HEK293 (cell line): ENCODE measurements at regions not wholly inside any gene's neighbourhood (a gene's known extent, or its start where the extent isn't known, plus 50 kb on each side); places are given as distances from the start of the nearest gene placed in this dataset.

Experiments used
- CTCF ChIP-seq: fragments of 450-650 bp; formaldehyde crosslinking; IDR thresholded peaks from 2 replicates; pipeline ENCODE4 v1.5.1; 2016; ENCODE audit warnings: missing biosample characterization, missing genetic modification characterization
- HOXA7 ChIP-seq: sonication (generic); formaldehyde crosslinking; IDR thresholded peaks from 2 replicates; pipeline ENCODE4 v1.8.1; 2022; ENCODE audit warnings: missing genetic modification reagents, borderline replicate concordance
- OVOL3 ChIP-seq: fragments of 450-650 bp; formaldehyde crosslinking; IDR thresholded peaks from 2 replicates; pipeline ENCODE4 v1.5.1; 2016; ENCODE audit warnings: missing biosample characterization, missing genetic modification characterization
- YY1 ChIP-seq: fragments of 450-650 bp; formaldehyde crosslinking; IDR thresholded peaks from 2 replicates; pipeline ENCODE4 v1.5.1; 2018; ENCODE audit warnings: missing biosample characterization, missing genetic modification characterization
- ZNF121 ChIP-seq: fragments of 450-650 bp; formaldehyde crosslinking; IDR thresholded peaks from 2 replicates; pipeline ENCODE4 v1.5.1; 2016; ENCODE audit warnings: missing biosample characterization, missing genetic modification characterization
- ZNF274 ChIP-seq, 2 experiments: fragments of 200-500 bp in 1 of 2; fragments of 450-650 bp in 1 of 2; sonication (Bioruptor generic) in 1 of 2; formaldehyde crosslinking in 1 of 2; IDR thresholded peaks; 2 replicates each; pipeline versions ENCODE4 v1.5.1 to v1.6.1; 2014 to 2016; ENCODE audit warnings: borderline replicate concordance in 1 of 2, inconsistent platforms in 1 of 2, low read length in 1 of 2, missing biosample characterization in 1 of 2, missing genetic modification characterization in 1 of 2
- ZNF423 ChIP-seq: fragments of 450-650 bp; formaldehyde crosslinking; IDR thresholded peaks from 2 replicates; pipeline ENCODE4 v1.5.1; 2016; ENCODE audit warnings: missing biosample characterization, missing genetic modification characterization
- ZSCAN16 ChIP-seq: fragments of 450-650 bp; formaldehyde crosslinking; IDR thresholded peaks from 2 replicates; pipeline ENCODE4 v1.5.1; 2016; ENCODE audit warnings: missing biosample characterization, missing genetic modification characterization
- TF ChIP-seq, protein P1 (sequence below): fragments of 450-650 bp; formaldehyde crosslinking; IDR thresholded peaks from 2 replicates; pipeline ENCODE4 v1.5.1; 2016; ENCODE audit warnings: missing biosample characterization, missing genetic modification characterization
- TF ChIP-seq, protein P2 (sequence below): fragments of 450-650 bp; formaldehyde crosslinking; IDR thresholded peaks from 2 replicates; pipeline ENCODE4 v1.5.1; 2016; ENCODE audit warnings: missing biosample characterization, missing genetic modification characterization
- TF ChIP-seq, protein P3 (sequence below): fragments of 450-650 bp; formaldehyde crosslinking; IDR thresholded peaks from 2 replicates; pipeline ENCODE4 v1.5.1; 2016; ENCODE audit warnings: missing biosample characterization, missing genetic modification characterization
- TF ChIP-seq, protein P4 (sequence below): fragments of 450-650 bp; formaldehyde crosslinking; IDR thresholded peaks from 2 replicates; pipeline ENCODE4 v1.5.1; 2016; ENCODE audit warnings: missing biosample characterization, missing genetic modification characterization
- TF ChIP-seq, protein P5 (sequence below): sonication (generic); formaldehyde crosslinking; IDR thresholded peaks from 2 replicates; pipeline ENCODE4 v1.8.1; 2022; ENCODE audit warnings: mild to moderate bottlenecking, moderate library complexity, missing genetic modification reagents
- TF ChIP-seq, protein P6 (sequence below): fragments of 450-650 bp; formaldehyde crosslinking; IDR thresholded peaks from 2 replicates; pipeline ENCODE4 v1.5.1; 2016; ENCODE audit warnings: missing biosample characterization, missing genetic modification characterization

DNA sequence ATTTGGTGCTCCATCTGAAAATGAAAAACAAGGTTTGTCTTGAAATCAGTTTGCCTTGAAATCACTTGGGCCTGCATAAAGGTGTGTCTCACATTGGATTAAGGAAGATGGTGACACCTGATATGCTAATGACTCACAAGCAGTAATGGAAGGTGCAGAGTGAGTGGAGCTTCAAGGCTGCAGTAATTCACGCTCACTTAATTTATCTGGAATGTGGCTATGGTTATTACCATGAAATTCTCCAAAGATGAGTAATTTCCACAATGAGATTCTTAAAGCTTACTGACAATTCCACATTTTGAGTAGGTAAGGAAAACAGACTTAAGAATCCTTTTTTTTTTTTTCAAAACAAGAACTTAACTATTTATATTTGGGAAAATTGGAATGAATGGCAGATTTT lies 156.8 kb downstream of the PAX3 start:
- TF ChIP-seq, protein P1, sequence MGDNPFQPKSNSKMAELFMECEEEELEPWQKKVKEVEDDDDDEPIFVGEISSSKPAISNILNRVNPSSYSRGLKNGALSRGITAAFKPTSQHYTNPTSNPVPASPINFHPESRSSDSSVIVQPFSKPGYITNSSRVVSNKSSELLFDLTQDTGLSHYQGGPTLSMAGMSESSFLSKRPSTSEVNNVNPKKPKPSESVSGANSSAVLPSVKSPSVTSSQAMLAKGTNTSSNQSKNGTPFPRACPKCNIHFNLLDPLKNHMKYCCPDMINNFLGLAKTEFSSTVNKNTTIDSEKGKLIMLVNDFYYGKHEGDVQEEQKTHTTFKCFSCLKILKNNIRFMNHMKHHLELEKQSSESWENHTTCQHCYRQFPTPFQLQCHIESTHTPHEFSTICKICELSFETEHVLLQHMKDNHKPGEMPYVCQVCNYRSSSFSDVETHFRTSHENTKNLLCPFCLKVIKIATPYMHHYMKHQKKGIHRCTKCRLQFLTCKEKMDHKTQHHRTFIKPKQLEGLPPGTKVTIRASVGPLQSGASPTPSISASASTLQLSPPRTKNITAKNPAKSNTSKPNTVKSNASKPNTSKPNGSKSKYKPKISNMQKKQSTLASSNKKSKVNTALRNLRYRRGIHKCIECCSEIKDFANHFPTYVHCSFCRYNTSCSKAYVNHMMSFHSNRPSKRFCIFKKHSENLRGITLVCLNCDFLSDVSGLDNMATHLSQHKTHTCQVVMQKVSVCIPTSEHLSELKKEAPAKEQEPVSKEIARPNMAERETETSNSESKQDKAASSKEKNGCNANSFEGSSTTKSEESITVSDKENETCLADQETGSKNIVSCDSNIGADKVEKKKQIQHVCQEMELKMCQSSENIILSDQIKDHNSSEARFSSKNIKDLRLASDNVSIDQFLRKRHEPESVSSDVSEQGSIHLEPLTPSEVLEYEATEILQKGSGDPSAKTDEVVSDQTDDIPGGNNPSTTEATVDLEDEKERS (tag by site-specific recombination): no peak
- TF ChIP-seq ZNF423 (tag by site-specific recombination): no peak
- no peak for TF ChIP-seq YY1 (tag by site-specific recombination)
- no peak for TF ChIP-seq ZNF274 (IDR thresholded peaks at IDR 0.05; ENCODE audit: low read length)
- no peak for TF ChIP-seq ZNF274 (tag by site-specific recombination; IDR thresholded peaks at IDR 0.05; ENCODE audit: borderline replicate concordance)
- TF ChIP-seq, protein P2, sequence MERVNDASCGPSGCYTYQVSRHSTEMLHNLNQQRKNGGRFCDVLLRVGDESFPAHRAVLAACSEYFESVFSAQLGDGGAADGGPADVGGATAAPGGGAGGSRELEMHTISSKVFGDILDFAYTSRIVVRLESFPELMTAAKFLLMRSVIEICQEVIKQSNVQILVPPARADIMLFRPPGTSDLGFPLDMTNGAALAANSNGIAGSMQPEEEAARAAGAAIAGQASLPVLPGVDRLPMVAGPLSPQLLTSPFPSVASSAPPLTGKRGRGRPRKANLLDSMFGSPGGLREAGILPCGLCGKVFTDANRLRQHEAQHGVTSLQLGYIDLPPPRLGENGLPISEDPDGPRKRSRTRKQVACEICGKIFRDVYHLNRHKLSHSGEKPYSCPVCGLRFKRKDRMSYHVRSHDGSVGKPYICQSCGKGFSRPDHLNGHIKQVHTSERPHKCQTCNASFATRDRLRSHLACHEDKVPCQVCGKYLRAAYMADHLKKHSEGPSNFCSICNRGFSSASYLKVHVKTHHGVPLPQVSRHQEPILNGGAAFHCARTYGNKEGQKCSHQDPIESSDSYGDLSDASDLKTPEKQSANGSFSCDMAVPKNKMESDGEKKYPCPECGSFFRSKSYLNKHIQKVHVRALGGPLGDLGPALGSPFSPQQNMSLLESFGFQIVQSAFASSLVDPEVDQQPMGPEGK (tag by site-specific recombination): no peak
- TF ChIP-seq, protein P3, sequence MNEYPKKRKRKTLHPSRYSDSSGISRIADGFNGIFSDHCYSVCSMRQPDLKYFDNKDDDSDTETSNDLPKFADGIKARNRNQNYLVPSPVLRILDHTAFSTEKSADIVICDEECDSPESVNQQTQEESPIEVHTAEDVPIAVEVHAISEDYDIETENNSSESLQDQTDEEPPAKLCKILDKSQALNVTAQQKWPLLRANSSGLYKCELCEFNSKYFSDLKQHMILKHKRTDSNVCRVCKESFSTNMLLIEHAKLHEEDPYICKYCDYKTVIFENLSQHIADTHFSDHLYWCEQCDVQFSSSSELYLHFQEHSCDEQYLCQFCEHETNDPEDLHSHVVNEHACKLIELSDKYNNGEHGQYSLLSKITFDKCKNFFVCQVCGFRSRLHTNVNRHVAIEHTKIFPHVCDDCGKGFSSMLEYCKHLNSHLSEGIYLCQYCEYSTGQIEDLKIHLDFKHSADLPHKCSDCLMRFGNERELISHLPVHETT: peak; percentile 70; the same call in 1 of the 2 replicates
- TF ChIP-seq, protein P4, sequence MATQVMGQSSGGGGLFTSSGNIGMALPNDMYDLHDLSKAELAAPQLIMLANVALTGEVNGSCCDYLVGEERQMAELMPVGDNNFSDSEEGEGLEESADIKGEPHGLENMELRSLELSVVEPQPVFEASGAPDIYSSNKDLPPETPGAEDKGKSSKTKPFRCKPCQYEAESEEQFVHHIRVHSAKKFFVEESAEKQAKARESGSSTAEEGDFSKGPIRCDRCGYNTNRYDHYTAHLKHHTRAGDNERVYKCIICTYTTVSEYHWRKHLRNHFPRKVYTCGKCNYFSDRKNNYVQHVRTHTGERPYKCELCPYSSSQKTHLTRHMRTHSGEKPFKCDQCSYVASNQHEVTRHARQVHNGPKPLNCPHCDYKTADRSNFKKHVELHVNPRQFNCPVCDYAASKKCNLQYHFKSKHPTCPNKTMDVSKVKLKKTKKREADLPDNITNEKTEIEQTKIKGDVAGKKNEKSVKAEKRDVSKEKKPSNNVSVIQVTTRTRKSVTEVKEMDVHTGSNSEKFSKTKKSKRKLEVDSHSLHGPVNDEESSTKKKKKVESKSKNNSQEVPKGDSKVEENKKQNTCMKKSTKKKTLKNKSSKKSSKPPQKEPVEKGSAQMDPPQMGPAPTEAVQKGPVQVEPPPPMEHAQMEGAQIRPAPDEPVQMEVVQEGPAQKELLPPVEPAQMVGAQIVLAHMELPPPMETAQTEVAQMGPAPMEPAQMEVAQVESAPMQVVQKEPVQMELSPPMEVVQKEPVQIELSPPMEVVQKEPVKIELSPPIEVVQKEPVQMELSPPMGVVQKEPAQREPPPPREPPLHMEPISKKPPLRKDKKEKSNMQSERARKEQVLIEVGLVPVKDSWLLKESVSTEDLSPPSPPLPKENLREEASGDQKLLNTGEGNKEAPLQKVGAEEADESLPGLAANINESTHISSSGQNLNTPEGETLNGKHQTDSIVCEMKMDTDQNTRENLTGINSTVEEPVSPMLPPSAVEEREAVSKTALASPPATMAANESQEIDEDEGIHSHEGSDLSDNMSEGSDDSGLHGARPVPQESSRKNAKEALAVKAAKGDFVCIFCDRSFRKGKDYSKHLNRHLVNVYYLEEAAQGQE: no peak
- no peak for TF ChIP-seq OVOL3 (tag by site-specific recombination)
- TF ChIP-seq HOXA7 (CRISPR knock-in tag): no peak
- TF ChIP-seq, protein P5, sequence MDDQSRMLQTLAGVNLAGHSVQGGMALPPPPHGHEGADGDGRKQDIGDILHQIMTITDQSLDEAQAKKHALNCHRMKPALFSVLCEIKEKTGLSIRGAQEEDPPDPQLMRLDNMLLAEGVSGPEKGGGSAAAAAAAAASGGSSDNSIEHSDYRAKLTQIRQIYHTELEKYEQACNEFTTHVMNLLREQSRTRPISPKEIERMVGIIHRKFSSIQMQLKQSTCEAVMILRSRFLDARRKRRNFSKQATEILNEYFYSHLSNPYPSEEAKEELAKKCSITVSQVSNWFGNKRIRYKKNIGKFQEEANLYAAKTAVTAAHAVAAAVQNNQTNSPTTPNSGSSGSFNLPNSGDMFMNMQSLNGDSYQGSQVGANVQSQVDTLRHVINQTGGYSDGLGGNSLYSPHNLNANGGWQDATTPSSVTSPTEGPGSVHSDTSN (CRISPR knock-in tag): no peak
- TF ChIP-seq CTCF: no peak
- TF ChIP-seq ZSCAN16 (tag by site-specific recombination): no peak
- TF ChIP-seq, protein P6, sequence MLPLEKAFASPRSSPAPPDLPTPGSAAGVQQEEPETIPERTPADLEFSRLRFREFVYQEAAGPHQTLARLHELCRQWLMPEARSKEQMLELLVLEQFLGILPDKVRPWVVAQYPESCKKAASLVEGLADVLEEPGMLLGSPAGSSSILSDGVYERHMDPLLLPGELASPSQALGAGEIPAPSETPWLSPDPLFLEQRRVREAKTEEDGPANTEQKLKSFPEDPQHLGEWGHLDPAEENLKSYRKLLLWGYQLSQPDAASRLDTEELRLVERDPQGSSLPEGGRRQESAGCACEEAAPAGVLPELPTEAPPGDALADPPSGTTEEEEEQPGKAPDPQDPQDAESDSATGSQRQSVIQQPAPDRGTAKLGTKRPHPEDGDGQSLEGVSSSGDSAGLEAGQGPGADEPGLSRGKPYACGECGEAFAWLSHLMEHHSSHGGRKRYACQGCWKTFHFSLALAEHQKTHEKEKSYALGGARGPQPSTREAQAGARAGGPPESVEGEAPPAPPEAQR (tag by site-specific recombination): no peak
- no peak for TF ChIP-seq ZNF121 (tag by site-specific recombination)
